Activated CD4-positive, alpha-beta T cell treated with anti-CD3 and anti-CD28 coated beads, Interleukin-2, amount 50 U/mL, for 24 hours (primary cell): ENCODE measurements at regions not wholly inside any gene's neighbourhood (a gene's known extent, or its start where the extent isn't known, plus 50 kb on each side); places are given as distances from the start of the nearest gene placed in this dataset.
"Not testable (repeated sequence)": the region's sequence is repeated elsewhere in the genome, so short reads cannot be mapped to it uniquely, and the experiment has no call there.

ENCODE experiments used
- DNase-seq, 2 donors: peaks; one replicate each; pipeline ENCODE4 v3.0.0-alpha.2; 2020; ENCODE audit warnings: low read depth in 1 of 2, low spot score in 1 of 2

- DNase-seq = no peak
These were observed 1894.9 kb upstream of the LRRTM1 start for GRCh38 chr2:82199493-82199852.

GRCh38 chr2:82198809-82199492, 1894.4 kb upstream of the LRRTM1 start:
- no peak for DNase-seq

GRCh38 chr2:82182270-82182669, 1877.7 kb upstream of the LRRTM1 start:
- no peak for DNase-seq

GRCh38 chr2:82175210-82175609, 1870.7 kb upstream of the LRRTM1 start:
- DNase-seq = not testable (repeated sequence)

GRCh38 chr2:82172483-82172882, 1867.9 kb upstream of the LRRTM1 start:
- no peak for DNase-seq

- DNase-seq = no peak
These were observed 1864.8 kb upstream of the LRRTM1 start for GRCh38 chr2:82169379-82169778.

GRCh38 chr2:82165377-82165776, 1860.8 kb upstream of the LRRTM1 start:
- DNase-seq = no peak

GRCh38 chr2:82158150-82158549, 1853.6 kb upstream of the LRRTM1 start:
- DNase-seq = no peak

- no peak for DNase-seq
These were observed 1850.9 kb upstream of the LRRTM1 start for GRCh38 chr2:82155469-82155868.

- no peak for DNase-seq
These were observed 1838.8 kb upstream of the LRRTM1 start for GRCh38 chr2:82143343-82143742.

- DNase-seq = no peak
These were observed 1835.5 kb upstream of the LRRTM1 start for GRCh38 chr2:82139979-82140611.

GRCh38 chr2:82137441-82137840, 1832.9 kb upstream of the LRRTM1 start:
- DNase-seq = no peak

GRCh38 chr2:82128051-82128450, 1823.5 kb upstream of the LRRTM1 start:
- DNase-seq = no peak

- DNase-seq = no peak
These were observed 1820.1 kb upstream of the LRRTM1 start for GRCh38 chr2:82124629-82125028.

GRCh38 chr2:82120654-82121053, 1816.1 kb upstream of the LRRTM1 start:
- DNase-seq = no peak

GRCh38 chr2:82120115-82120514, 1815.6 kb upstream of the LRRTM1 start:
- no peak for DNase-seq

GRCh38 chr2:82109418-82109817, 1804.9 kb upstream of the LRRTM1 start:
- DNase-seq = no peak

- DNase-seq = no peak
These were observed 1794.1 kb upstream of the LRRTM1 start for GRCh38 chr2:82098617-82099016.

- no peak for DNase-seq
These were observed 1785.0 kb upstream of the LRRTM1 start for GRCh38 chr2:82089518-82089917.

- no peak for DNase-seq
These were observed 1780.3 kb upstream of the LRRTM1 start for GRCh38 chr2:82084679-82085392.

GRCh38 chr2:82075875-82076274, 1771.3 kb upstream of the LRRTM1 start:
- no peak for DNase-seq

GRCh38 chr2:82062463-82062862, 1757.9 kb upstream of the LRRTM1 start:
- no peak for DNase-seq
